Midbrain (tissue), 1 donor: ENCODE measurements at regions not wholly inside any gene's neighbourhood (a gene's known extent, or its start where the extent isn't known, plus 50 kb on each side); places are given as distances from the start of the nearest gene placed in this dataset.
"Not testable (repeated sequence)": the region's sequence is repeated elsewhere in the genome, so short reads cannot be mapped to it uniquely, and the experiment has no call there.

Experiments used
- DNase-seq: peaks from one replicate; lab custom pipeline; 2025; lab: John Stamatoyannopoulos, UW

DNA sequence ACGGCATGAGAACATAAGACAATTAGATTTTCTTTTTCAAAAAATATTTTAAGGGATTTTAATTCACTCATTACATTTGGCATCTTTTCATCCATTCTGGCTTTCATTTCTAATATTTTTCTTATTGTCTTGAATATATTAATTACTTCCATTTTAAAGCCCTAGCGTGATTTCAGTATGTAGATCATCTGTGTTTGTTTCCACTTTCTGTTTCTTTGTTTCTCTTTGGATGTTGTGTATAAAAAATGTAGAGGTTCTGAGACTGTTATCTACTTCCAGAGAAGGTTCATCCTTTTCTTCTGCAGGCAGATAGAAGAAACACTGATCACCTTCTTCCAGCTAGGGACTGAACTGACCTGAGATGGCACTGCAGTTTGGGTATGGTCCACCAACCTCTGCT lies 664.4 kb upstream of the SLC39A10 start:
- no peak for DNase-seq

- DNase-seq = no peak
Measured at GRCh38 chr2:194985258-194985657, 671.8 kb upstream of the SLC39A10 start.

GRCh38 chr2:194962254-194962653 lies 694.8 kb upstream of the SLC39A10 start:
- DNase-seq = no peak

DNA sequence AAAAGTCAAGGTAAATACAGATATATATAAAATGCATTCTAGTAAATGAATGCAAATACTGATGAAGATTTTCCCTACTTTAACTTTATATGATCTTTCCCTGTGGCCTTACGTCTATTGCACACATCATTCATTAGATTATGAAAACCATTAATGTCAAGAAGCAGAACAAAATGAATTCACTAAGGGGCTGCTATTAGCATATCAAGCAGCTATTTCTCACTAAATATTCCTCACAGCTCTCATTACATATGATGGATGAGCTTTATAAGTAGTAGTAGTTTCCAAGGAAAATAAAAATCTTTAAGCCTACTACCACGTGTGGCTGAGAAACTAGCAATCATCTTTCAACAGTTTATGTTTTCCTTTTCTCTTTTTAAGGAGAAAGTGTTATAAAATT lies 702.8 kb upstream of the SLC39A10 start:
- DNase-seq = no peak

GRCh38 chr2:194946826-194947225 lies 710.2 kb upstream of the SLC39A10 start:
- no peak for DNase-seq

- DNase-seq = no peak
Measured at GRCh38 chr2:194938066-194938465, 719.0 kb upstream of the SLC39A10 start.

DNA sequence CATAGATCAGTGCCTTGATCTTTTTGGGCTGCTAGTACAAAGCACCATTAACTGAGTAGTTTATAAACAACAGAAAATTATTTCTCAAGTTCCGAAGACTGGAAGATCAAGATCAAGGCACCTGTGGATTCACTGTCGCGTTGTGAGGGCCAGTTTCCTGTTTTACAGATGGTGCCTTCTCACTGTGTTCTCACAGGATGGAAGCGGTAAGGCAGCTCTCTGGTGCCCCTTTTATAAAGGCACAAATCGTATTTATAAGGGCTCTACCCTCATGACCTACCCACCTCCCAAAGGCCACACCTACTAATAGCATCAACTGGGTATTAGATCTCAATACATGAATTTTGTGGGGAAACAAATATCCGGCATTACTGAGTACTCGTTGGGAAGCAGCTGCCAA lies 729.5 kb upstream of the SLC39A10 start:
- DNase-seq = no peak

DNA sequence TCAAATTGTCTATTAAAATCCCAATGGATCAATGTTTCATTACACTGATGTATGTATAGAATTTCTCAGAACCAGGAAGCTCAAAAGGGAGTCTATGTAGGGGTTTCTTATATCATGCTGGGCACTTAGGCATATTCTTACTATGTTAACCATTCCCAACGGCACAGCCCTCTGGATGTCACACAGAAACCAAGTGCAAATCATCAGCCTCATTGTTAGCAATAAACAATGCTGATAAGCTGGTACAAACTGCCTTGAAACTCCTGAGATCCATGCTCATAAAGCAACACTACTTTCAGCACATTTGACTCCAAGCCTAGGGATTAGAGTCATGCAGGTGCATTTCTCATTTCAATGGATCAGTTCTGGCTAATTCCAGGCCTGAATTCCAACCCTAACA lies 730.2 kb upstream of the SLC39A10 start:
- DNase-seq = no peak

GRCh38 chr2:194925742-194926141 lies 731.3 kb upstream of the SLC39A10 start:
- no peak for DNase-seq

- no peak for DNase-seq
Measured at GRCh38 chr2:194917519-194917918, 739.5 kb upstream of the SLC39A10 start.

- no peak for DNase-seq
Measured at GRCh38 chr2:194915485-194915884, 741.5 kb upstream of the SLC39A10 start.

GRCh38 chr2:194907569-194907968 lies 749.5 kb upstream of the SLC39A10 start:
- DNase-seq = no peak

DNA sequence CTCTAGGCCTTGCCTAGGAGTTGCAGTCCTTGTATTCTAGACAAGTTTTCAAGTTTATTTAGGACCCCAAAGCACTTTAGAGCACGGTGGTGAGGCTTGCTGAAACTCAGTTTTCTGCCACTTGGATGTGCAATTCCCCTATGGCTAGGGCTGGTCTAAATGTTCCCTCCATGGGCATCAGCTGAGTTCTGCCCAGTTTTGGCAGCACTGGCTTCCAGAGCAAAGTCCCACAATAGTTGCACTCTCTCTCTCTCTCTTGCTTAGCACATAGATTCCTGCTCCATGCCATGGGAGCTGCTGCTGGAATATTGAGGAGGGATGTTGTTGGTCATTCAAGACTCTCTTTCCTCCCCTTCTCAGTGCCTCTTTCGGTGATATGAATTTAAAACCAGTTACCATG lies 760.2 kb upstream of the SLC39A10 start:
- DNase-seq = no peak

GRCh38 chr2:194883711-194884110 lies 773.3 kb upstream of the SLC39A10 start:
- DNase-seq = no peak

- DNase-seq = no peak
Measured at GRCh38 chr2:194870974-194871535, 786.0 kb upstream of the SLC39A10 start.

- DNase-seq = no peak
Measured at GRCh38 chr2:194867328-194867727, 789.7 kb upstream of the SLC39A10 start.

GRCh38 chr2:194854941-194855340 lies 802.1 kb upstream of the SLC39A10 start:
- no peak for DNase-seq

- no peak for DNase-seq
Measured at GRCh38 chr2:194842871-194843270, 814.2 kb upstream of the SLC39A10 start.

- not testable (repeated sequence) for DNase-seq
Measured at GRCh38 chr2:194834371-194834770, 822.7 kb upstream of the SLC39A10 start.

DNA sequence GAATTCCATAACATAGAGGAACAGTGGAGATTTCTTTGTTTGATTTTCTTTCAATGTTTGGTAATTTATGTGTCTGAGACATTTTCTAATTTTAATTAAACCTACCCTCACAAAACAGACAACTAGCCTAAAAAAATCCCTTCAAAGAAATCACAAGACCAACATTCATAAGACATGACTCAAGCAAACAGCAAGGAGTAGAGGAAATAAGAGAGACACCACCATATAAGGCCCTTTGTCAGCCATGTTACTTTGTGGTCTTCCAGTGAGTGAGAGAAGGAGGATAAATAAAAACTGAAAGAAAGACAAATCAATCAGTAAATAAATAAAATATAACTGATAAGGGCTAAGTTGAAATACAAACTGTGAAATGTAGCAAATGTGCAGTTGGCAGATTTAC lies 830.8 kb upstream of the SLC39A10 start:
- DNase-seq = no peak

DNA sequence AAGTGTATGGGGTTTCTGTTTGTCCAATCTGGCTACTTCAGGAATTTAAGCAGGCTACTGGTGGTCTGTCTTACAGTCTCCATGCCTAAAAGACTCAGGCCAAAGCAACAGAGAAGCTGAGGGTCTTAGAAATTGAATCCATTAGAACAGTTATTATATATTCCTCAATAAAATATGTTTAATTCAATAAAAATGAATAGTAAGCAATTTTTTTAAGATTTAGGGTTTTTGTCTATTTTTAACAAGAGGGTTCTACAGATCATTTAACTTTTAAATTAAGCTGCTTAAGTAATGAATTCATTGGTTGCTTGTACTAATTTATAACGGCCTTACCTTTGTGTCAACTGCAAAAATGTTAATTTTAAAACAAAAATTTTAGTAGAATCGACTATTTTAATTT lies 832.6 kb upstream of the SLC39A10 start:
- no peak for DNase-seq

GRCh38 chr2:194822657-194823056 lies 834.4 kb upstream of the SLC39A10 start:
- no peak for DNase-seq

DNA sequence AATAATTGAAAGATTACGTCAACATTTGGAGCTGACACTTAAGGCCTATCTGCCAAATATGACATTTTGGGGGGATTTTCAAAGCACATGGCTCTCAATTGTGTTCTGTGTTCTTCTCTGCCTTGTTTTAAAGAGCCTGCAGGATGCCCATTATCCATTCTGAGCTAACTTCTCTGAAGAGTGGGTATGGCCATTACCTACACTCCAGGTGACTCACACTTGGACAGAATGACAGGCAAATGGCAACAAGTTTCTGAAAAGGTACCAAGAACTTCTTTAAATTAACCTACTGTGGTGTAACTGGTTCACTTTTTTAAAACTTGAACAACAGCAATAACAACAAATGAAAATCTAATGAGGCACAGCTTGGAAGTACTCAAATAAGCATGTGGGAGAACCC lies 834.9 kb upstream of the SLC39A10 start:
- no peak for DNase-seq

DNA sequence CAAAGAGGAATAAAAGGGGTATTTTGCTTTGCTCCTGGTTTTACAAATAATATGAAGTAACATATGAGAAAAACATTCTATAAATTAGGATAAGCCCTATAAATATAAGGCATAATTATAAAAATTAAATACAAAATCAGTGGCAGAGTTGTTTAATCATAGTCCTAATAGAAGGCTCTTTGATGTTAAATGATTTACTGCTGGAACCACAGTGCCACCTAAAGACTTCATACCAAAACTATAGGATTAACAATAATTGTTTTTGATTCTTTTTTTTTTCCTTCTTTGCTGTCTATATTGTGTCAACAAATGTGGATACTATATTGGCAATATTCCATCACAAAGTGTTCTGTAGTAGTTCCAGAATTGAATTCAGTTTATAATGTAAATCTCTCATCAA lies 837.7 kb upstream of the SLC39A10 start:
- no peak for DNase-seq

DNA sequence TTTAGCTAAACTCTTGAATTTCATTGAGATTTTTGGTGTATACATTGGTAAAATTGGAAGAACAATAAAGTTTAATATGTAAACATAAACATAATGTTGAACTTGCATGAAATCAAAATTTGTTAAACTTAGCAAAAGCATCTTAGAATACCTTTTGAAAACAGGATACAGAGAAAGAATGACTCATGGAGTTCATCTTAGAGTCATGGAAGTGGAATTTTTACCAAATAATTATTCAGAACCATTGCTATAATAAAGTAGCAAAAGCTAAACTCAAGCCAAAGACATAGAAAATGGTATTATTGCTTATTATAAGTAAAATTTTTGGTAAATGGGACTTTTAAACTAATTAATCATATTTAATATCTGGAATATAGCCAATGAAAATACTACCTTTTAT lies 841.6 kb upstream of the SLC39A10 start:
- DNase-seq = no peak
